Lower leg skin (tissue), 3 donors: ENCODE measurements at regions not wholly inside any gene's neighbourhood (a gene's known extent, or its start where the extent isn't known, plus 50 kb on each side); places are given as distances from the start of the nearest gene placed in this dataset.

ENCODE experiments used
- CTCF ChIP-seq, 3 donors: fragments of 450-650 bp; IDR thresholded peaks; one replicate each; pipeline ENCODE4 v1.5.1; 2016; ENCODE audit warnings: antibody characterized with exemption in 3 of 3, mild to moderate bottlenecking in 3 of 3, moderate library complexity in 2 of 3
- POLR2A ChIP-seq, 2 donors: fragments of 450-650 bp; IDR thresholded peaks; one replicate each; pipeline ENCODE4 v1.6.1; 2016 to 2017; ENCODE audit warnings: antibody characterized with exemption in 2 of 2, mild to moderate bottlenecking in 1 of 2, moderate library complexity in 1 of 2

GRCh38 chr9:21688108-21689102, 114.0 kb upstream of the MTAP start:
- TF ChIP-seq POLR2A (IDR thresholded peaks at IDR 0.05) = no peak
- TF ChIP-seq CTCF (IDR thresholded peaks at IDR 0.05) = no peak
